Hematopoietic multipotent progenitor cell (in vitro differentiated cells): ENCODE measurements at regions not wholly inside any gene's neighbourhood (a gene's known extent, or its start where the extent isn't known, plus 50 kb on each side); places are given as distances from the start of the nearest gene placed in this dataset.
A peak's percentile ranks its signal among the peaks of the same experiment; 100 is the strongest.

Experiments
- DNase-seq, 3 donors: peaks; one replicate each; pipeline ENCODE4 v3.0.0-alpha.2; 2011 to 2015; ENCODE audit warnings: low read depth in 2 of 3, low spot score in 2 of 3

- no peak for DNase-seq
Measured at GRCh38 chr2:241981076-241981700, 111.7 kb downstream of the RTP5 start.

DNA sequence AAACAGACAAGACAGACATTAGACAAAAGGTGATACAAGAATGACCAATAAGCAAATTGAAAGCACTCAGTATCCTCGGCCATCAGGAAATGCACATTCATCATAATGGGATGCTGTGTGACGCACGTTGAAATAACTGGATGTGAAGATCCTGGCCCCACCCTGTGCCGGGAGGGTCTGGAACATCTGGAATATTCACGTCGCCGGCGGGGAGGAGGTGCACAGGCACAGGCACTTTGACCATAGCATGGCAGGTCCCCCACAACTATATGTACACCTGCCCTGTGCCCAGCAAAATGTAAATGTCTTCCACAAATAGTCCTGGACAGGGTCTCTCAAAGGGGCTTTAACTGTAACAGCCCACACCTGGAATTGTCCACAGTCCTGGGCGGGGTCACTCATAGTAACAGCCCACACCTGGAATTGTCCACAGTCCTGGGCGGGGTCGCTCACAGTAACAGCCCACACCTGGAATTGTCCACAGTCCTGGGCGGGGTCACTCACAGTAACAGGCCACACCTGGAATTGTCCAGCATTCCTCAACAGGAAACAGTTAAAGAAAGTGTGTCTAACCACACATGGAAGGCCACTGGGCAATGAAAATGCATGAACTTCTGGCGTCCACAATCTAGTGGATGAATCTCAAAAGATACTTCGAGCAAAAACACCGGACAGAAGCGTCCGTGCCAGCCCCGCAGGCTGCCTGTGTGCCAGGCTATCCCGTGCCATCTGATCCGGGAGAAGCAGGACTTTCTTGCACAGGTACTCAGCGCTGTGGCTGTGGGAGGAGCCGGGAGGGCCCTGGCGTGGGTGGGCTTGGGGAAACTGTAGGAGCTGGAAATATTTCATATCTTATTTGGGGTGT lies 113.4 kb downstream of the RTP5 start:
- no peak for DNase-seq

GRCh38 chr2:241983571-241984270 lies 114.2 kb downstream of the RTP5 start:
- DNase-seq, result no peak

- no peak for DNase-seq
Measured at GRCh38 chr2:241984271-241984655, 114.7 kb downstream of the RTP5 start.

GRCh38 chr2:241984658-241985057 lies 115.1 kb downstream of the RTP5 start:
- DNase-seq, result no peak

DNA sequence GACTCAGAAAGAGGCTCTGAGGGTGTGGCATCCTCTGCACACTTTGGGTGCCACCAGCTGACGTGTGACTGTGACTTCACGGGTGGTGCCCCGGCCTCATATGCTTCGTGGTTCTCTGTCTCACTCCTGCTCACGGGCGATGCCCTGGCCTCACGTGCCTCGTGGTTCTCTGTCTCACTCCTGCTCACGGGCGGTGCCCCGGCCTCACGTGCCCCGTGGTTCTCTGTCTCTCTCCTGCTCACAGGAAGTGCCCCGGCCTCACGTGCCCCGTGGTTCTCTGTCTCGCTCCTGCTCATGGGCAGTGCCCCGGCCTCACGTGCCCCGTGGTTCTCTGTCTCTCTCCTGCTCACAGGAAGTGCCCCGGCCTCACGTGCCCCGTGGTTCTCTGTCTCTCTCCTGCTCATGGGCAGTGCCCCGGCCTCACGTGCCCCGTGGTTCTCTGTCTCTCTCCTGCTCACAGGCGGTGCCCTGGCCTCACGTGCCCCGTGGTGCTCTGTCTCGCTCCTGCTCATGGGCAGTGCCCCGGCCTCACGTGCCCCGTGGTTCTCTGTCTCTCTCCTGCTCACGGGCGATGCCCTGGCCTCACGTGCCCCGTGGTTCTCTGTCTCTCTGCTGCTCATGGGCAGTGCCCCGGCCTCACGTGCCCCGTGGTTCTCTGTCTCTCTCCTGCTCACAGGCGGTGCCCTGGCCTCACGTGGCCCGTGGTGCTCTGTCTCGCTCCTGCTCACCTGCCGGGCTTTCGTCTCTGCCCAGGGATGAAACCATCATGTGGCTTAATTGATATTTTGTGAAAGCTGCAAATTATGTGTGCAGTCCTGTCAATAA lies 115.8 kb downstream of the RTP5 start:
- DNase-seq, result peak in 1 of 3 donors; percentile 25

DNA sequence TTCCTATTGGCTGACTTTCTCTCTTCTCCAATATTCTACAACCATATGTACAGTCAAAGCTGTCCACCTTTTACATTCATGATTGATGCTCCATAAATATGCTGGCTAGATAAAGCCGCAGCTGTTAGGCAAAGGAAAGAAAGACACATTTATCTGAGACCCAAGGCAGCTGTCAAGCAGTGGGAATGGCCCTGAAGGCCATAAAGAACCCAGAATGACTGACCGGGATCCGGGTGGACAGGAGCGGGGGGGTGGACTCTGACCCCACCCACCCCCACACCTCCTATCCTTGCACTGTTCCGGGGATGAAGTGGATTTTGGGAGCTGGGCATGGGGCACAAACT lies 116.4 kb downstream of the RTP5 start:
- DNase-seq, result no peak

DNA sequence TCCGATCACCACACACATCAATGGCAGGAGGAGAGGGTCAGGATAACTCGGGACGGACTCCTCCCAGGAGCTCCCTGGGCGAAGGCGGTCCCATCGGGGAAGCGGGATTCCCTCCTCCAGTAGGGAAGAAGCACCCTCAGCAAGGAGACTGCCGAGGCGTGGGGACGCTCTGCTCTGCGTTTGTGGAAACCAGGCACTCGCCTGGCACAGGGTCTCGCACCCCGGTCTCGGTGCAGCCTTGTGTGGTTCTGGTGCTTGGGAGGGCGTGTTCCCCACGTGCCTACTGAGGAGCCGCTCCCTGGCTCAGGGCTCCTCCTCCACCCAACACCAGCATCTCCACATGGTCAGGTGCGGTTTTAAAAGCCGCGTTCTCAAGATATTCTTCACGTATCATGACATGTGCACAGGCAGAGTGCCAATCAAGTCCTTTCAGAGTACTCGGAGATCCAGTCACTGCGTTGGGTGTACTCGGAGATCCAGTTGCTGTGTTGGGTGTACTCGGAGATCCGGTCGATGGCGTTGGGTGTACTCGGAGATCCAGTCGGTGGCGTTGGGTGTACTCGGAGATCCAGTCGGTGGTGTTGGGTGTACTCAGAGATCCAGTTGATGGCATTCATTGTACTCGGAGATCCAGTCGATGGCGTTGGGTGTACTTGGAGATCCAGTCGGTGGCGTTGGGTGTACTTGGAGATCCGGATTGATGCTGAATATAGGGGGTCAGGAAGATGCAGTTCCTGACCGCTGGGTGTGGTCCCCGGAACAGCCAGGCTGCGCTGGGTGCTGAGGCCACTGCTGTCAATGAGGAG lies 117.5 kb downstream of the RTP5 start:
- no peak for DNase-seq

GRCh38 chr2:241987726-241988125 lies 118.2 kb downstream of the RTP5 start:
- DNase-seq, result no peak

GRCh38 chr2:241988146-241988545 lies 118.6 kb downstream of the RTP5 start:
- DNase-seq, result no peak

- DNase-seq, result no peak
Measured at GRCh38 chr2:241989074-241989473, 119.5 kb downstream of the RTP5 start.

GRCh38 chr2:241990466-241990865 lies 120.9 kb downstream of the RTP5 start:
- DNase-seq, result no peak

- DNase-seq, result no peak
Measured at GRCh38 chr2:241991299-241991698, 121.8 kb downstream of the RTP5 start.

DNA sequence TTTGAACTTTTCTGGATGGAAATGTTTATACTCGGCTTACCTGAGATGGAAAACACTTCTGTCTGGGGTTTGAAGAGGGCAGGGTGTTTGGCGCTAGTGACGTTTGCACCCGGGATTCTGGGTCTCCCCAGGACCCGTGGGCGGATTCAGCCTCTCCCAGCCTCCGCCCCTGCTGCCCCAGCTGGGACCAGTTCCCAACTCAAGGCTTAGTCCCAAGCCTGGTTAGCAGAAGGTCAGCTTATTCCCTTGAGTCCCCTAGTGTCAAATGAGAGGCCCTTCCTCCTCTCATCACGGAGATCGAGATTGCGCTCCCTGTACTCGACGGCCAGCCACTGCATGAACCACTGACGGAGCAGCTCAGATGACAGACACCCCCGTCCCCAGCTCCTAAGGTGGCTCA lies 123.2 kb downstream of the RTP5 start:
- no peak for DNase-seq

- DNase-seq, result no peak
Measured at GRCh38 chr2:241993386-241994005, 124.0 kb downstream of the RTP5 start.

GRCh38 chr2:241994086-241994485 lies 124.6 kb downstream of the RTP5 start:
- DNase-seq, result no peak

DNA sequence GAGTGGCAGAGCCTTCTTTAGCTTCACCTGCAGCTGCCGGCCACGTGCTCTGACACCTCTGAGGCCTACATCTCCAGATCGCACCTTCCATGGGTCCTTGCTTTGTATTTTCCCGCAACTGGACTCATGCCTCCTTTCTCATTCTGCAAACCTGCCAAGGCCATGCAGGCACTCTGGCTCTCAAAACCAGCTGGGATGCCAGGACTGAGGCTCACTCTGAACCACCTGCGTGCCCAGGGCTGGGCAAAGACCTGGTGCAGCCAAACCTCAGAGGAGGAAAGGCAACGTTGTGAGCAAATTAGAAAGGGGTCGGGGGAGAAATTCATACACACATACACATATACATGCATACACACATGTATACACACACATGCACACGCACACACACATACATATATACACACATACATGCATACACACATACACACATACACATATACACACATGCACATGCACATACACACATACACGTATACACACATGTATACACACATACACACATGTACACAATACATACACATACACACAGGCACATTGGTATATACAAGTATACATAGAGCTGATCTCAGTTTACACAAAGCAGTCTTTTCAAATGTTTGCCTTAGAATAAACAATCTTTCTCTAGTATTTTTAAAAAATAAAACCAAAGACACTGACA lies 125.2 kb downstream of the RTP5 start:
- DNase-seq, result no peak

- no peak for DNase-seq
Measured at GRCh38 chr2:241996100-241996499, 126.6 kb downstream of the RTP5 start.

DNA sequence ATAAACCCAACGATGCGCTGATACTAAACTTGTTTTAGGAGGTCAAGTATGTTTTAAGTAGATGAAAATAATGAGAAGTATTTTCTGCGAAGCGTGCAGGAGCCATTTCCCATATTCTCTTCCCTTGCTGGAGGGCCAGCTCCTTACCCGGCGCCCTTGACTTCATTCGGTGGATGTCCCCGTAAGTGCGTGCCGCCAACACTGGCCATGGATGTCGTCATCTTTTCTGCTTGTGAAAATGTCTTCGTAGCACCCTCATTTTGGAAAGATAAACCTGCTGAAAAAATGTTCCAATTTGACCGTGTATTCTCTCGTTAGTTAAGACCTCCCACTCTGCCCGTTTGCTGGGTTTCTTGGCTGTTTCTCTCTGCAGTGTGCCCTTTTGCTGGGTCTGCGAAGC lies 127.5 kb downstream of the RTP5 start:
- DNase-seq, result no peak
